GM19438 (cell line): ENCODE measurements at regions not wholly inside any gene's neighbourhood (a gene's known extent, or its start where the extent isn't known, plus 50 kb on each side); places are given as distances from the start of the nearest gene placed in this dataset.
"Not testable (repeated sequence)": the region's sequence is repeated elsewhere in the genome, so short reads cannot be mapped to it uniquely, and the experiment has no call there.

Source experiments
- ATAC-seq: cut with Tn5 transposase; IDR thresholded peaks from one replicate; pipeline ENCODE4 v1.9.1; 2021; ENCODE audit warnings: low read depth; ENCODE audit not compliant: unreplicated experiment

GRCh38 chr9:7316166-7316795 is 483.3 kb downstream of the DMAC1 start:
- ATAC-seq = no peak

GRCh38 chr9:7315746-7316145 is 483.8 kb downstream of the DMAC1 start:
- no peak for ATAC-seq

- ATAC-seq = no peak
Observed at GRCh38 chr9:7315116-7315515, 484.5 kb downstream of the DMAC1 start.

GRCh38 chr9:7313389-7313788 is 486.2 kb downstream of the DMAC1 start:
- ATAC-seq = no peak

GRCh38 chr9:7309051-7309450 is 490.5 kb downstream of the DMAC1 start:
- ATAC-seq = not testable (repeated sequence)

- no peak for ATAC-seq
Observed at GRCh38 chr9:7305677-7306076, 493.9 kb downstream of the DMAC1 start.

- no peak for ATAC-seq
Observed at GRCh38 chr9:7304627-7304995, 495.0 kb downstream of the DMAC1 start.

GRCh38 chr9:7303907-7304626 is 495.5 kb downstream of the DMAC1 start:
- no peak for ATAC-seq

- ATAC-seq = peak; percentile 50
Observed at GRCh38 chr9:7300484-7300883, 499.1 kb downstream of the DMAC1 start.

- ATAC-seq = peak; percentile 94
Observed at GRCh38 chr9:7298123-7298522, 501.5 kb downstream of the DMAC1 start.

GRCh38 chr9:7297521-7297920 is 502.1 kb downstream of the DMAC1 start:
- no peak for ATAC-seq

GRCh38 chr9:7293091-7293490 is 506.5 kb downstream of the DMAC1 start:
- no peak for ATAC-seq

- no peak for ATAC-seq
Observed at GRCh38 chr9:7289773-7290172, 509.8 kb downstream of the DMAC1 start.

GRCh38 chr9:7287986-7288385 is 511.6 kb downstream of the DMAC1 start:
- ATAC-seq = no peak

- no peak for ATAC-seq
Observed at GRCh38 chr9:7287065-7287464, 512.5 kb downstream of the DMAC1 start.

GRCh38 chr9:7286101-7286500 is 513.5 kb downstream of the DMAC1 start:
- no peak for ATAC-seq

GRCh38 chr9:7285199-7285598 is 514.4 kb downstream of the DMAC1 start:
- no peak for ATAC-seq

GRCh38 chr9:7284517-7284916 is 515.1 kb downstream of the DMAC1 start:
- ATAC-seq = no peak

GRCh38 chr9:7284117-7284516 is 515.5 kb downstream of the DMAC1 start:
- ATAC-seq = no peak

GRCh38 chr9:7273575-7273974 is 515.8 kb downstream of the KDM4C start:
- ATAC-seq = no peak

GRCh38 chr9:7266911-7267595 is 509.3 kb downstream of the KDM4C start:
- no peak for ATAC-seq

- ATAC-seq = no peak
Observed at GRCh38 chr9:7265181-7265580, 507.4 kb downstream of the KDM4C start.
